ENCODE measurements at regions not wholly inside any gene's neighbourhood (a gene's known extent, or its start where the extent isn't known, plus 50 kb on each side); places are given as distances from the start of the nearest gene placed in this dataset.
A peak's percentile ranks its signal among the peaks of the same experiment; 100 is the strongest.

GRCh38 chr20:8077137-8077466 is 55.0 kb upstream of the PLCB1 start (continued):
- TF ChIP-seq NRF1 (IDR thresholded peaks at IDR 0.05; ENCODE audit: low read depth, low read length) (no peak), IRF3 (IDR thresholded peaks at IDR 0.05; ENCODE audit: low read depth, low read length) (no peak), USF2 (IDR thresholded peaks at IDR 0.05; ENCODE audit: borderline replicate concordance, low read depth, low read length) (no peak), MAX (IDR thresholded peaks at IDR 0.05; ENCODE audit: low read depth) (no peak), JUND (IDR thresholded peaks at IDR 0.05) (peak; percentile 52), FOSL2 (IDR thresholded peaks at IDR 0.05; ENCODE audit: borderline replicate concordance, low read depth) (peak; percentile 37; the same call in 1 of the 2 replicates), ELF1 (IDR thresholded peaks at IDR 0.05) (no peak), FOXM1 (IDR thresholded peaks at IDR 0.05; ENCODE audit: low read depth) (no peak), RFX5 (IDR thresholded peaks at IDR 0.05; ENCODE audit: low read length) (no peak), RCOR1 (IDR thresholded peaks at IDR 0.05; ENCODE audit: low read length) (no peak), SMC3 (IDR thresholded peaks at IDR 0.05; ENCODE audit: low read depth, low read length) (no peak), CTCF (IDR thresholded peaks at IDR 0.05) (no peak), NFIC (IDR thresholded peaks at IDR 0.05; ENCODE audit: borderline replicate concordance) (peak; percentile 34; the same call in 1 of the 2 replicates), GABPA (IDR thresholded peaks at IDR 0.05; ENCODE audit: low read depth) (no peak), EP300 (IDR thresholded peaks at IDR 0.05; ENCODE audit: borderline replicate concordance in 1 of 2, low read depth in 1 of 2, low read length in 1 of 2) (peak in 1 of 2 experiments; percentile 56; a peak in 2 of 4 replicates), MEF2A (IDR thresholded peaks at IDR 0.05; ENCODE audit: borderline replicate concordance, low read depth) (no peak), PBX3 (IDR thresholded peaks at IDR 0.05) (peak; percentile 53), USF1 (IDR thresholded peaks at IDR 0.05; ENCODE audit: borderline replicate concordance, low read depth) (no peak), CHD2 (IDR thresholded peaks at IDR 0.05; ENCODE audit: low read length, partially characterized antibody) (no peak)

Data from SK-N-SH (cell line).